Suprapubic skin (tissue), 3 donors: ENCODE measurements at regions not wholly inside any gene's neighbourhood (a gene's known extent, or its start where the extent isn't known, plus 50 kb on each side); places are given as distances from the start of the nearest gene placed in this dataset.

Source experiments
- CTCF ChIP-seq, 2 donors: fragments of 200-600 bp in 1 of 2; fragments of 450-650 bp in 1 of 2; sonication (generic) in 1 of 2; IDR thresholded peaks; one replicate each; pipeline ENCODE4 v1.5.1; 2016 to 2019; ENCODE audit warnings: antibody characterized with exemption in 2 of 2, mild to moderate bottlenecking in 1 of 2, moderate library complexity in 1 of 2
- EP300 ChIP-seq: sonication (generic); formaldehyde crosslinking; IDR thresholded peaks from one replicate; pipeline ENCODE4 v1.6.1; 2017; ENCODE audit warnings: antibody characterized with exemption

- no peak for TF ChIP-seq CTCF (IDR thresholded peaks at IDR 0.05)
- no peak for TF ChIP-seq EP300
Observed at GRCh38 chr14:30431552-30431951, 127.4 kb upstream of the G2E3 start.
